Brain microvascular endothelial cell (primary cell): ENCODE measurements at regions not wholly inside any gene's neighbourhood (a gene's known extent, or its start where the extent isn't known, plus 50 kb on each side); places are given as distances from the start of the nearest gene placed in this dataset.

Experiments used
- DNase-seq: peaks from one replicate; pipeline ENCODE4 v3.0.0-alpha.2; 2020
- H3K27ac ChIP-seq: fragments of 250-450 bp; sonication (Bioruptor Pico); 2 replicates; pipeline ENCODE4 v1.5.1; 2020; ENCODE audit warnings: mild to moderate bottlenecking, moderate library complexity
- H3K27me3 ChIP-seq: fragments of 250-450 bp; sonication (Bioruptor Pico); replicated peaks from 2 replicates; pipeline ENCODE4 v1.5.1; 2020; ENCODE audit warnings: mild to moderate bottlenecking
- H3K36me3 ChIP-seq: fragments of 250-450 bp; sonication (Bioruptor Pico); replicated peaks from 2 replicates; pipeline ENCODE4 v1.5.1; 2020; ENCODE audit warnings: mild to moderate bottlenecking
- H3K4me3 ChIP-seq: 2 replicates; pipeline ENCODE4 v1.5.1; 2011; ENCODE audit warnings: low read depth, mild to moderate bottlenecking, control low read depth, low read length, moderate library complexity
- CTCF ChIP-seq: IDR thresholded peaks from 2 replicates; pipeline ENCODE4 v1.5.1; 2011; ENCODE audit warnings: low read depth, mild to moderate bottlenecking, moderate library complexity, low read length, control low read depth, inconsistent platforms; ENCODE audit errors: missing control alignments
- in situ Hi-C: cut with HindIII; loops from 2 replicates; pipeline ENCODE4 v1.10.0; 2017; ENCODE audit warnings: low sequenced_read_pairs, low pct_ligation_motif_present

GRCh38 chr11:116589402-116589801 is 183.4 kb downstream of the BUD13 start:
- in situ Hi-C loops: no loop called here
- Histone ChIP-seq H3K36me3 (no peaks in the 10 kb centered on the region), H3K4me3 (no peak overlapping the region), H3K27ac (no peak overlapping the region), H3K27me3 (no peaks in the 10 kb centered on the region)
- TF ChIP-seq CTCF: no peak
- no peak for DNase-seq

- TF ChIP-seq CTCF: no peak
- no peak overlapping the region for H3K4me3 ChIP-seq
- H3K27me3 ChIP-seq: peaks cover 13% of the 10 kb centered on the region
- in situ Hi-C loops: no loop called here
- no peak overlapping the region for H3K27ac ChIP-seq
- H3K36me3 ChIP-seq: no peaks in the 10 kb centered on the region
- no peak for DNase-seq
Measured at GRCh38 chr11:116586392-116586791, 186.4 kb downstream of the BUD13 start.

GRCh38 chr11:116582571-116582970 is 190.2 kb downstream of the BUD13 start:
- H3K4me3 ChIP-seq: no peak overlapping the region
- in situ Hi-C loops: no loop called here
- H3K27me3 ChIP-seq: peaks cover 42% of the 10 kb centered on the region
- no peak overlapping the region for H3K27ac ChIP-seq
- H3K36me3 ChIP-seq: no peaks in the 10 kb centered on the region
- no peak for TF ChIP-seq CTCF
- no peak for DNase-seq

- no peak for DNase-seq
- TF ChIP-seq CTCF: no peak
- no peaks in the 10 kb centered on the region for H3K36me3 ChIP-seq
- in situ Hi-C loops: no loop called here
- no peak overlapping the region for H3K4me3 ChIP-seq
- peaks cover 44% of the 10 kb centered on the region for H3K27me3 ChIP-seq
- H3K27ac ChIP-seq: no peak overlapping the region
Measured at GRCh38 chr11:116581349-116581748, 191.4 kb downstream of the BUD13 start.

GRCh38 chr11:116580799-116581198 is 192.0 kb downstream of the BUD13 start:
- Histone ChIP-seq H3K27me3 (peaks cover 44% of the 10 kb centered on the region), H3K36me3 (no peaks in the 10 kb centered on the region), H3K27ac (no peak overlapping the region), H3K4me3 (no peak overlapping the region)
- in situ Hi-C loops: no loop called here
- DNase-seq: no peak
- TF ChIP-seq CTCF: no peak
